ENCODE measurements at regions not wholly inside any gene's neighbourhood (a gene's known extent, or its start where the extent isn't known, plus 50 kb on each side); places are given as distances from the start of the nearest gene placed in this dataset.

GRCh38 chr10:42431095-42431494 lies 207.3 kb downstream of the ZNF33B start:
- TF ChIP-seq TAF1 (conservative IDR thresholded peaks at IDR 0.05) (no peak), YY1 (IDR thresholded peaks at IDR 0.05) (no peak), RAD21 (IDR thresholded peaks at IDR 0.05) (no peak), JUND (IDR thresholded peaks at IDR 0.05) (no peak), SP1 (IDR thresholded peaks at IDR 0.05) (no peak)
- TF ChIP-seq, protein P1, sequence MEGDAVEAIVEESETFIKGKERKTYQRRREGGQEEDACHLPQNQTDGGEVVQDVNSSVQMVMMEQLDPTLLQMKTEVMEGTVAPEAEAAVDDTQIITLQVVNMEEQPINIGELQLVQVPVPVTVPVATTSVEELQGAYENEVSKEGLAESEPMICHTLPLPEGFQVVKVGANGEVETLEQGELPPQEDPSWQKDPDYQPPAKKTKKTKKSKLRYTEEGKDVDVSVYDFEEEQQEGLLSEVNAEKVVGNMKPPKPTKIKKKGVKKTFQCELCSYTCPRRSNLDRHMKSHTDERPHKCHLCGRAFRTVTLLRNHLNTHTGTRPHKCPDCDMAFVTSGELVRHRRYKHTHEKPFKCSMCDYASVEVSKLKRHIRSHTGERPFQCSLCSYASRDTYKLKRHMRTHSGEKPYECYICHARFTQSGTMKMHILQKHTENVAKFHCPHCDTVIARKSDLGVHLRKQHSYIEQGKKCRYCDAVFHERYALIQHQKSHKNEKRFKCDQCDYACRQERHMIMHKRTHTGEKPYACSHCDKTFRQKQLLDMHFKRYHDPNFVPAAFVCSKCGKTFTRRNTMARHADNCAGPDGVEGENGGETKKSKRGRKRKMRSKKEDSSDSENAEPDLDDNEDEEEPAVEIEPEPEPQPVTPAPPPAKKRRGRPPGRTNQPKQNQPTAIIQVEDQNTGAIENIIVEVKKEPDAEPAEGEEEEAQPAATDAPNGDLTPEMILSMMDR (IDR thresholded peaks at IDR 0.05; ENCODE audit: low read depth, low read length, missing input control), result no peak
- TF ChIP-seq, protein P2, sequence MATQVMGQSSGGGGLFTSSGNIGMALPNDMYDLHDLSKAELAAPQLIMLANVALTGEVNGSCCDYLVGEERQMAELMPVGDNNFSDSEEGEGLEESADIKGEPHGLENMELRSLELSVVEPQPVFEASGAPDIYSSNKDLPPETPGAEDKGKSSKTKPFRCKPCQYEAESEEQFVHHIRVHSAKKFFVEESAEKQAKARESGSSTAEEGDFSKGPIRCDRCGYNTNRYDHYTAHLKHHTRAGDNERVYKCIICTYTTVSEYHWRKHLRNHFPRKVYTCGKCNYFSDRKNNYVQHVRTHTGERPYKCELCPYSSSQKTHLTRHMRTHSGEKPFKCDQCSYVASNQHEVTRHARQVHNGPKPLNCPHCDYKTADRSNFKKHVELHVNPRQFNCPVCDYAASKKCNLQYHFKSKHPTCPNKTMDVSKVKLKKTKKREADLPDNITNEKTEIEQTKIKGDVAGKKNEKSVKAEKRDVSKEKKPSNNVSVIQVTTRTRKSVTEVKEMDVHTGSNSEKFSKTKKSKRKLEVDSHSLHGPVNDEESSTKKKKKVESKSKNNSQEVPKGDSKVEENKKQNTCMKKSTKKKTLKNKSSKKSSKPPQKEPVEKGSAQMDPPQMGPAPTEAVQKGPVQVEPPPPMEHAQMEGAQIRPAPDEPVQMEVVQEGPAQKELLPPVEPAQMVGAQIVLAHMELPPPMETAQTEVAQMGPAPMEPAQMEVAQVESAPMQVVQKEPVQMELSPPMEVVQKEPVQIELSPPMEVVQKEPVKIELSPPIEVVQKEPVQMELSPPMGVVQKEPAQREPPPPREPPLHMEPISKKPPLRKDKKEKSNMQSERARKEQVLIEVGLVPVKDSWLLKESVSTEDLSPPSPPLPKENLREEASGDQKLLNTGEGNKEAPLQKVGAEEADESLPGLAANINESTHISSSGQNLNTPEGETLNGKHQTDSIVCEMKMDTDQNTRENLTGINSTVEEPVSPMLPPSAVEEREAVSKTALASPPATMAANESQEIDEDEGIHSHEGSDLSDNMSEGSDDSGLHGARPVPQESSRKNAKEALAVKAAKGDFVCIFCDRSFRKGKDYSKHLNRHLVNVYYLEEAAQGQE (IDR thresholded peaks at IDR 0.05), result no peak
- TF ChIP-seq, protein P3, sequence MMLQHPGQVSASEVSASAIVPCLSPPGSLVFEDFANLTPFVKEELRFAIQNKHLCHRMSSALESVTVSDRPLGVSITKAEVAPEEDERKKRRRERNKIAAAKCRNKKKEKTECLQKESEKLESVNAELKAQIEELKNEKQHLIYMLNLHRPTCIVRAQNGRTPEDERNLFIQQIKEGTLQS (IDR thresholded peaks at IDR 0.05), result no peak
- TF ChIP-seq, protein P4, sequence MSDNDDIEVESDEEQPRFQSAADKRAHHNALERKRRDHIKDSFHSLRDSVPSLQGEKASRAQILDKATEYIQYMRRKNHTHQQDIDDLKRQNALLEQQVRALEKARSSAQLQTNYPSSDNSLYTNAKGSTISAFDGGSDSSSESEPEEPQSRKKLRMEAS (IDR thresholded peaks at IDR 0.05), result no peak

Data from liver (tissue), 3 donors.